ENCODE measurements at regions not wholly inside any gene's neighbourhood (a gene's known extent, or its start where the extent isn't known, plus 50 kb on each side); places are given as distances from the start of the nearest gene placed in this dataset.

GRCh38 chr3:186487819-186488218 is 56.4 kb downstream of the CRYGS start:
- no peak for DNase-seq (ENCODE audit: low read depth)

- no peak for DNase-seq (ENCODE audit: low read depth)
Measured at GRCh38 chr3:186487037-186487436, 57.1 kb downstream of the CRYGS start.

DNA sequence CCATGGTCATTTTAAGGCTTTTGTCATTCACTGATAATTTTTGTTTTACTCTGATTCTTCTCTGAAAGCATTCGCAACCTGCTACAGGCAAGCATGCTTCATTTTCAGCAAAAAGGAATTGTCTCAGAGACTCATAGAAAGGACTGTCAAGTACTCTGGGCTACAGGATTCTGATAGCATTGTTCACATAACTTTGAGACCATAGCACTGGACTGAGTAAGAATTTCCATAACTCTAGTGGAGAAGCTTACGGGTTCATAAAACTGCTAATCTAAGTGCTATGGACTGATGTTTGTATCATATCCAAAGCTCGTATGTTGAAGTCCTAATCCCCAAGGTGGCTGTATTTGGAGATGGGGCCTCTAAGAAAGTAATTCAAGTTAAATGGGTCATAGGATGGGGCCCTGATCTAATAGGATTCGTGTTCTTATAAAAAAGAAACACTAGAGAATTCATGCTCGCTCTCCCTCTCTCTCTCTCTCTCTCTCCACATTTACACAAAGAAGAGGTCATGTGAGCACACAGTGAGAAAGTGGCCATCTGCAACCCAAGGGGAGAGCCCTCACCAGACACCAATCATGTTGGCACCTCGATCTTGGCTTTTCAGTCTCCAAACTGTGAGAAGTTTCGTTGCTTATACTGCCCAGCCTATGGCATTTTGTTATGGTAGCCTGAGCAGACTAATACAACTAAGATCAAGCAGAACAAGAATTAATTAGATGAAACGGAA is 60.4 kb downstream of the CRYGS start:
- DNase-seq (ENCODE audit: low read depth) = peak; percentile 9

GRCh38 chr3:186481526-186481925 is 62.7 kb downstream of the CRYGS start:
- DNase-seq (ENCODE audit: low read depth) = no peak

GRCh38 chr3:186477876-186478275 is 66.3 kb downstream of the CRYGS start:
- no peak for DNase-seq (ENCODE audit: low read depth)

GRCh38 chr3:186477033-186477432 is 67.1 kb downstream of the CRYGS start:
- DNase-seq (ENCODE audit: low read depth) = no peak

GRCh38 chr3:186476541-186476940 is 67.6 kb downstream of the CRYGS start:
- DNase-seq (ENCODE audit: low read depth) = no peak

- no peak for DNase-seq (ENCODE audit: low read depth)
Measured at GRCh38 chr3:186476044-186476468, 68.1 kb downstream of the CRYGS start.

DNA sequence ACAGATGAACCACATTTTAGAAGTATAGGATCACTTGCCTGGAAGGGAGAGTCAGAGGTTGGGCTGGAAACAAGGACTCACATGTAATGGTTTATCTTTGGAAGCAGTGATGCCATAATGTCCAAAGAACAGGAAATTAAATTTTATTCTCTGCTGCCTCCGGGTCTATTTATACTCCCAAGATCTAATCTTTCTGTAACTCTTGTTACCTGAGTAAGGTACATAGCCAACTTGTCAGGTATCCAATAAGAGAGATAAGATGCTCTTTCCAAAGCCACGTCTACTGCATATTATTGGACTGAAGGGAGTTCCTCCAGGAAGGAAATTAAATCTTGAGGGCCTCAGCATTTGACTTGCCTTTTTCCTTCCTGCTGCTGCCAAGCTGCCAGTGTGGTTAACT is 71.0 kb downstream of the CRYGS start:
- no peak for DNase-seq (ENCODE audit: low read depth)

- DNase-seq (ENCODE audit: low read depth) = peak; percentile 10
Measured at GRCh38 chr3:186472456-186473008, 71.6 kb downstream of the CRYGS start.

DNA sequence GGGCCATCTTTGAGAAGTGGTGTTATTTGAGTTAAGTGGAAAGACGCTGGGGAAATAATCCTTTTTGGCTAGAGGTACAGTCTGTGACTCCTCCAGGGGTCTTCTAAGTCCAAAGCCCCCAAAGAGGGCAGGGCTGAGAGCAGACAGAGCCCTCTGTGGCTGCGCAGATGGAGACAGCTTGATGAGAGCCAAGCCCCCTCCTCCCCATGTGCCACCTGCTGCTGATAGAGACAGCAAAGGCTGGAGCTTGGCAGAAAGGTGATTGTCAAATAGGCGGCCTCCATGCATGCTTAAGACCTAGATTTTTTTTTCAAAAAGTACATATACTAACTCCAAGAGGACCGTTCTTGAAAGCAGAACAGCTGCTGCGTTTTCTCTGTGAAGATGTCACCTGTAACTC is 72.4 kb downstream of the CRYGS start:
- DNase-seq (ENCODE audit: low read depth) = no peak

DNA sequence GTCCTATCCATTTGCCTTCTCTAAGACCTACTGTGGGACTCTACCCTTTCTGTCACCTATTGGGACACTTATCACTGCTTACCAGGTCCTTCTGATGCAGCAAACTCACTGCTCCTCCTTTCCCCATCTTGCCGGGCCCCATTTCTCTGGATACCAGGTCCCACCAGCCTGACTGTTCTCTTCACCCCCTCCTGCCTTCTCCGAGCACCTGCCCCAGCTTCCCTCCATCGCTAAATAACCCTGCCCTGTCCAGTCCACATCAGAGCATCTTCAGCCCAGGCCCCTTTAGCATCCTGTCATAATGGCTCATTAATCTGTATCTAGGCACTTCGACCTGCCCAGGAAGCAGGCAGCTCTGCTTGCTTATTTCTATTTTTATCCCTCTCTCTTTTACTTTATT is 74.7 kb downstream of the CRYGS start:
- no peak for DNase-seq (ENCODE audit: low read depth)

- no peak for DNase-seq (ENCODE audit: low read depth)
Measured at GRCh38 chr3:186467969-186468368, 76.2 kb downstream of the CRYGS start.

DNA sequence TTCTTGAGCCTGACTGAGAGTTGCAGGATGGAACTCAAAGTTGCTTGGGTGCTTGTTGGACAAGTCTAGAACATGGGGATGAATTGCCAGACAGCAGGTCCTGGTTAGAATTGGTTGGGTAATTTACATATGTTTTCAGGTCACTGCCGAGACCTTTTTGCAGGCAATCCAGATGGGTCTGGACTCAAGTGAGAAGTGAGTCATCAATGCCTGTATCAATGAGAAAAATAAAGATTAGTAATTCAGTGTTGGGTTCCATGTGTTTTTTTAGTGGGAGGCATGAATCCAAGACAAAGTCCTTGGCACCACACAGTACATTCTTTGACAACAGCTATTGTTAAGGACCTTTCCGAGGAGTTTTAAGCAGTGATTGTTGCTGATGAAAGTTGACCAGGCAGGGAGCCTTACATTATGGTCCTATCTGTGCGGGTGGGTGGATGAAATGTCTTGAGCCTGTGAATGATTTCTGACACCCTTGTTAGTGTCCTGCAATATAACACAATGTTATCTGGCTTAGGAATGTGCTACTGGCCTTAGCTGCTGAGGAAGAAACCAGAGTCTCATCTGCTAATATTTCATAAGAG is 77.7 kb downstream of the CRYGS start:
- no peak for DNase-seq (ENCODE audit: low read depth)

- DNase-seq (ENCODE audit: low read depth) = no peak
Measured at GRCh38 chr3:186465508-186465907, 78.7 kb downstream of the CRYGS start.

GRCh38 chr3:186464424-186465093 is 79.6 kb downstream of the CRYGS start:
- DNase-seq (ENCODE audit: low read depth) = no peak

DNA sequence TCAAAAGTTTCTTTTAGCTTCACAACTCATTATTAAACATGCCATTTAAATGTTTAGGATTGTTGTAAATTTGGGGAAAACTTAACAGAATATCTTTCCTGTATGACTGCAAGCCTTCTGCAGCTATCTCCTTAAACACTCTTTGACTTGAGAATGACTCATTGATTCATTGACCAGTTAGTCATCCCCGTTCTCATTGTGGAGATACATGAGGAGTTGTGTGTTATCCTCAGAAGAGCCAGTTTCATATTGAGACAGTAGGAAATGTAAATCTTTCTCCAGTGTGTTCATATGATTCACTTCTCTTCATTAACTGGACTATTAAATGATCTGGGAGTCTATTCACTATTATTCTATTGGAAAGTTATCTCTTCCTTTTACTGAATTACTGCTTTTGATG is 83.0 kb downstream of the CRYGS start:
- DNase-seq (ENCODE audit: low read depth) = peak; percentile 29

- DNase-seq (ENCODE audit: low read depth) = no peak
Measured at GRCh38 chr3:186459108-186459467, 85.1 kb downstream of the CRYGS start.

DNA sequence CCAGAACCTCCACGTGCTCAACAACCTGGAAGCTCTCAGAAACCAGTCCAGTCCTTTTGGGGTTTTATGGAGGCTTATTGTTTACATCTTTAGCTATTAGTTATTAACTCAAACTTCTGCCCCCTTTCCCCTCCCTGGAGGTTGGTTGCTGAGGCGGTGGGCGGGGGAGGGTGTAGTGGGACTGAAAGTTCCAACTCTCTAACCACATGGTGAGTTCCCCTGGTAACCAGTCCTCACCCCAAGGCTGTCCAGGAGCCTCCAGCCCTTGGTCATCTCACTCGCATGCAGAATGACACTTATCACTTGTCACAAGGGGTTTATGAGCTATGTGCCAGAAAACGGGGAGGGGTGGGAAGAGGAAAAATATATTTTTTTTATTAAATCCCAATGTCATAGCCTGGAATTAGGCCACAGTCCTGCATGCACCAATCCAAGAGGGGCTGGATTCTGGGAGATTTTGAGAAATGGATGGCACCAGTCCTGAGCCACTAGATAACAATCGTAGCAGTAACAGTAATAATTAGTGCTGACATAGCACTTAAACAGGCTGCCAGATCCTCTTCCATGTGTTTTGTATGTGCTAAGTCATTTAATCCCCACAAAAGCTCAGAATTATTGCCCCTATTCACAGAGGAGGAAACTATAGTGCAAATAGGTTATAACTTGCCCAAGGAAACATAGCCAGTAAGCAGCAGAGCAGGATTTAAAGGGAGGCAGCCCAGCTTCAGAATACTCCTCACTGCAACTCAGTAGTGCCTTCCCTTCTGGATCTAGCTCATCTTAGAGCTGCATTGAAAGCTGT is 85.7 kb downstream of the CRYGS start:
- DNase-seq (ENCODE audit: low read depth) = no peak

GRCh38 chr3:186457236-186457635 is 86.9 kb downstream of the CRYGS start:
- DNase-seq (ENCODE audit: low read depth) = no peak

GRCh38 chr3:186456731-186457191 is 87.4 kb downstream of the CRYGS start:
- DNase-seq (ENCODE audit: low read depth) = no peak
